ENCODE measurements at regions not wholly inside any gene's neighbourhood (a gene's known extent, or its start where the extent isn't known, plus 50 kb on each side); places are given as distances from the start of the nearest gene placed in this dataset.

DNA sequence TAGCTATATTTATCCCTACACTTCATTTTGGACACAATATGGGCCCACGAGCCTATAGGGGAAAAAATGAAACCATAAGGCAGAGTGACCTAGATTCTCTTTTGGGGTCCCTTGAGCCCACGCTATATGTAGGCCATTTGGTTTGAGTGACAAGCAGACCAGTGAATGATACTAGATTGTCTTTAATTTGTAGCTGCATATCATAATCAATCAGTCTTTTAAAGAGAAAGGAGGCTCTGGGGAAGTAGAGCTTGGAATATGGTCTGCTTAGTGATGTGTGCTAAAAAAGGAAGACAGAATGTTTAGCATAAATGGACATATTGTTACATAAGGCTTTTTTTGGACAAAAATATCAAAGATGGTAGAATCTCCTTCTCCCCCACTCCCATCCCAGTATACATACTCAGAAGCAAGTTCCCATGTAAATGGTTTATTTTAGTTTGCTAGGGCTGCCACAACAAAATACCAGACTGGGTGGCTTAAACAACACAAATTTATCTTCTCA is 140.8 kb downstream of the CAPZA3 start:
- TF ChIP-seq, protein P1, sequence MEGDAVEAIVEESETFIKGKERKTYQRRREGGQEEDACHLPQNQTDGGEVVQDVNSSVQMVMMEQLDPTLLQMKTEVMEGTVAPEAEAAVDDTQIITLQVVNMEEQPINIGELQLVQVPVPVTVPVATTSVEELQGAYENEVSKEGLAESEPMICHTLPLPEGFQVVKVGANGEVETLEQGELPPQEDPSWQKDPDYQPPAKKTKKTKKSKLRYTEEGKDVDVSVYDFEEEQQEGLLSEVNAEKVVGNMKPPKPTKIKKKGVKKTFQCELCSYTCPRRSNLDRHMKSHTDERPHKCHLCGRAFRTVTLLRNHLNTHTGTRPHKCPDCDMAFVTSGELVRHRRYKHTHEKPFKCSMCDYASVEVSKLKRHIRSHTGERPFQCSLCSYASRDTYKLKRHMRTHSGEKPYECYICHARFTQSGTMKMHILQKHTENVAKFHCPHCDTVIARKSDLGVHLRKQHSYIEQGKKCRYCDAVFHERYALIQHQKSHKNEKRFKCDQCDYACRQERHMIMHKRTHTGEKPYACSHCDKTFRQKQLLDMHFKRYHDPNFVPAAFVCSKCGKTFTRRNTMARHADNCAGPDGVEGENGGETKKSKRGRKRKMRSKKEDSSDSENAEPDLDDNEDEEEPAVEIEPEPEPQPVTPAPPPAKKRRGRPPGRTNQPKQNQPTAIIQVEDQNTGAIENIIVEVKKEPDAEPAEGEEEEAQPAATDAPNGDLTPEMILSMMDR (conservative IDR thresholded peaks at IDR 0.05 in 1 of 2, IDR thresholded peaks at IDR 0.05 in 1 of 2; ENCODE audit: extremely low read depth in 1 of 2, insufficient read depth in 1 of 2, low read depth in 1 of 2, low read length in 2 of 2) = no peak
- no peak for TF ChIP-seq EZH2 (IDR thresholded peaks at IDR 0.05; ENCODE audit: borderline replicate concordance, low read length)

All from mammary epithelial cell (primary cell).